Panc1 (cell line): ENCODE measurements at regions not wholly inside any gene's neighbourhood (a gene's known extent, or its start where the extent isn't known, plus 50 kb on each side); places are given as distances from the start of the nearest gene placed in this dataset.

ENCODE experiments used
- ATAC-seq: fragments of 200-7000 bp; cut with Tn5 transposase; 2 replicates; pipeline ENCODE4 v1.9.1; 2020; ENCODE audit warnings: mild to moderate bottlenecking, moderate library complexity
- BruUV-seq: library from RNA; stranded (reverse); fragments of 400-500 nt; replicated peaks from 2 replicates; lab custom pipeline; 2021; lab: Mats Ljungman, UMichigan
- CTCF ChIA-PET: fragments of 300-600 bp; sonication (Branson Sonifier 250); formaldehyde crosslinking; loops from one replicate; lab custom pipeline; 2022; ENCODE audit warnings: antibody characterized with exemption; lab: Charles Lee
- POLR2A ChIA-PET: fragments of 300-600 bp; sonication (Branson Sonifier 250); formaldehyde crosslinking; loops from one replicate; lab custom pipeline; 2022; ENCODE audit warnings: antibody characterized with exemption; lab: Charles Lee
- DNase-seq: peaks from one replicate; pipeline ENCODE4 v3.0.0-alpha.2; 2010; ENCODE audit warnings: low read depth, low spot score
- H3K27ac ChIP-seq: 2 replicates; pipeline ENCODE4 v1.5.1; 2011; ENCODE audit warnings: mild to moderate bottlenecking, low read length, inconsistent platforms
- H3K27me3 ChIP-seq: fragments of 200-500 bp; sonication (Bioruptor generic); 2 replicates; pipeline ENCODE4 v1.6.0; 2014; ENCODE audit warnings: low read length, inconsistent platforms; ENCODE audit not compliant: control insufficient read depth, insufficient read depth
- H3K36me3 ChIP-seq: fragments of 200-500 bp; sonication (Bioruptor generic); 2 replicates; pipeline ENCODE4 v1.5.1; 2014; ENCODE audit warnings: inconsistent platforms, mild to moderate bottlenecking, low read length, moderate library complexity; ENCODE audit not compliant: control insufficient read depth, insufficient read depth
- H3K4me1 ChIP-seq: 2 replicates; pipeline ENCODE4 v1.5.1; 2011; ENCODE audit warnings: inconsistent platforms, mild to moderate bottlenecking, low read length, moderate library complexity; ENCODE audit not compliant: control insufficient read depth, insufficient read depth
- H3K4me3 ChIP-seq, 2 experiments: 2 replicates each; pipeline ENCODE4 v1.5.1; 2011 to 2012; ENCODE audit warnings: low read depth in 2 of 2, low read length in 2 of 2, mild to moderate bottlenecking in 2 of 2, inconsistent platforms in 1 of 2, moderate library complexity in 1 of 2
- H3K9me3 ChIP-seq: fragments of 200-500 bp; sonication (Bioruptor generic); 2 replicates; pipeline ENCODE4 v1.5.1; 2014; ENCODE audit warnings: low read depth, mild to moderate bottlenecking, inconsistent platforms, low read length, moderate library complexity; ENCODE audit not compliant: control insufficient read depth, insufficient read depth
- POLR2AphosphoS5 ChIP-seq: IDR thresholded peaks from 2 replicates; pipeline ENCODE4 v1.6.1; 2012; ENCODE audit warnings: mild to moderate bottlenecking, low read depth, low read length, moderate library complexity
- SIN3A ChIP-seq: IDR thresholded peaks from 2 replicates; pipeline ENCODE4 v1.6.1; 2012; ENCODE audit warnings: low read depth, mild to moderate bottlenecking, low read length, moderate library complexity, borderline replicate concordance; ENCODE audit not compliant: insufficient read depth
- TCF7L2 ChIP-seq: IDR thresholded peaks from 2 replicates; pipeline ENCODE4 v1.6.1; 2011; ENCODE audit warnings: mild to moderate bottlenecking, low read depth, low read length, inconsistent platforms
- in situ Hi-C: cut with HindIII; loops from 2 replicates; pipeline ENCODE4 v1.10.0; 2016; ENCODE audit warnings: low sequenced_read_pairs, low pct_unique_long_range_greater_than_20kb
- intact Hi-C: fragments of 100-400 bp; cut with micrococcal nuclease; formaldehyde crosslinking; loops from one replicate; pipeline ENCODE4 v1.10.0; 2022; ENCODE audit not compliant: unreplicated experiment
- TF ChIP-seq, protein P1 (sequence below): fragments of 450-650 bp; IDR thresholded peaks from 2 replicates; pipeline ENCODE4 v1.5.1; 2017; ENCODE audit warnings: mild to moderate bottlenecking
- TF ChIP-seq, protein P2 (sequence below), 2 experiments: IDR thresholded peaks; 2 replicates each; pipeline ENCODE4 v1.6.1; 2011 to 2012; ENCODE audit warnings: low read depth in 2 of 2, control low read depth in 1 of 2, low read length in 1 of 2, mild to moderate bottlenecking in 1 of 2, moderate library complexity in 1 of 2; ENCODE audit not compliant: insufficient read depth in 1 of 2

DNA sequence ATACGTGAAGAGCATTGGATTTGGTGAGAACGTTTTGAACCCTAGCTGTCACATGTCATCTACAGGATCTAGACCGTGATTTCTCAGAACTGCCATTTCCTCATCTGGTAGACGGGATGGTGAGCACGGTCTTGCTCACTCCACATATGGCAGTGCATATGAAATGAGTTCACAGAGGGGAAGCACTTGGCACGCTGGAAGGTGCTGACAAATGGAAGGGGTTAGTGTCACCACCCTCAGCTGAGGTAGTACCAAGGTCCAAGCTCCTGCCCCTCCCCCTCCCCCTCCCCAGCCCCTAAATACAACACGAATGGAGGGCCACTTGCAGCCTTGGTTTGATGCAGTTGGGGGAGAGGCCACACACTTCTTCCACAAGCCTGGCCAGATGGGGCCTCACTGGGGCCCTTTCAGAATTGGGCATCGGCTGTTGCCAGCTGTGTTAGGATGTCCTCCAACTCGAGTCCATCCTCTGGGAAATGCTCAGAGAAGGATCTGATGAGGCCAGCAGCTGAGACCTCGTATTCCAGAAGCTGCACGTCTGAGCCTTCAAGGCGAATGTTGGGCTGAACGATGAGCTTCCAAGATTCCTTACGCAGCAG lies 322.4 kb downstream of the ANXA1 start:
- no peaks in the 10 kb centered on the region for H3K9me3 ChIP-seq
- ATAC-seq (no peak), DNase-seq (no peak)
- in situ Hi-C loops (no loop called here), intact Hi-C loops (no loop called here)
- H3K4me1 ChIP-seq: no peaks in the 10 kb centered on the region
- H3K4me3 ChIP-seq: no peak overlapping the region
- ChIA-PET CTCF (no interaction called here), POLR2A (no interaction called here)
- H3K36me3 ChIP-seq: no peaks in the 10 kb centered on the region
- TF ChIP-seq TCF7L2: no peak
- no peak for TF ChIP-seq POLR2AphosphoS5
- TF ChIP-seq, protein P1, sequence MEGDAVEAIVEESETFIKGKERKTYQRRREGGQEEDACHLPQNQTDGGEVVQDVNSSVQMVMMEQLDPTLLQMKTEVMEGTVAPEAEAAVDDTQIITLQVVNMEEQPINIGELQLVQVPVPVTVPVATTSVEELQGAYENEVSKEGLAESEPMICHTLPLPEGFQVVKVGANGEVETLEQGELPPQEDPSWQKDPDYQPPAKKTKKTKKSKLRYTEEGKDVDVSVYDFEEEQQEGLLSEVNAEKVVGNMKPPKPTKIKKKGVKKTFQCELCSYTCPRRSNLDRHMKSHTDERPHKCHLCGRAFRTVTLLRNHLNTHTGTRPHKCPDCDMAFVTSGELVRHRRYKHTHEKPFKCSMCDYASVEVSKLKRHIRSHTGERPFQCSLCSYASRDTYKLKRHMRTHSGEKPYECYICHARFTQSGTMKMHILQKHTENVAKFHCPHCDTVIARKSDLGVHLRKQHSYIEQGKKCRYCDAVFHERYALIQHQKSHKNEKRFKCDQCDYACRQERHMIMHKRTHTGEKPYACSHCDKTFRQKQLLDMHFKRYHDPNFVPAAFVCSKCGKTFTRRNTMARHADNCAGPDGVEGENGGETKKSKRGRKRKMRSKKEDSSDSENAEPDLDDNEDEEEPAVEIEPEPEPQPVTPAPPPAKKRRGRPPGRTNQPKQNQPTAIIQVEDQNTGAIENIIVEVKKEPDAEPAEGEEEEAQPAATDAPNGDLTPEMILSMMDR: no peak
- no peaks in the 10 kb centered on the region for H3K27me3 ChIP-seq
- no peak overlapping the region for H3K27ac ChIP-seq
- no TSS peak for BruUV-seq

DNA sequence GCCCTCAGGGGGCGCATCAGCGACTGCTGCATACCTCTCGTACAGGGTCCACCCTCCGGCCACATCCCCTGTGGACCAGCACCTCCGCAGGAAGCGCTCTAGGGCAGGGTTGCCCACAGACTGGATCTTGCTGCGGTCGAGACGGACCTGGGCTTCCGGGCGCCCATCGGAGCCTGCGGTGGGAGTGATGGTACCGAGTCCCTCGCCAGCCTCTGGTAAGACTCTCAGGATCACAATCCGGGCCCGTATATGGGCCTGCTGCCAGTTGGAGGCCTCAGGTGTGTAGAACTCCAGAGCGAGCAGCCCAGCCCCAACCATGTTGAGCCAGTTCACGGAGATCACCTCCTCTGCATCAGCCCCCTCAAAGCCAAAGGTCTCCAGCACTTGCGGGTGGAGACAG lies 323.0 kb downstream of the ANXA1 start:
- H3K4me1 ChIP-seq: no peaks in the 10 kb centered on the region
- TF ChIP-seq, protein P1: no peak
- TF ChIP-seq, protein P2, sequence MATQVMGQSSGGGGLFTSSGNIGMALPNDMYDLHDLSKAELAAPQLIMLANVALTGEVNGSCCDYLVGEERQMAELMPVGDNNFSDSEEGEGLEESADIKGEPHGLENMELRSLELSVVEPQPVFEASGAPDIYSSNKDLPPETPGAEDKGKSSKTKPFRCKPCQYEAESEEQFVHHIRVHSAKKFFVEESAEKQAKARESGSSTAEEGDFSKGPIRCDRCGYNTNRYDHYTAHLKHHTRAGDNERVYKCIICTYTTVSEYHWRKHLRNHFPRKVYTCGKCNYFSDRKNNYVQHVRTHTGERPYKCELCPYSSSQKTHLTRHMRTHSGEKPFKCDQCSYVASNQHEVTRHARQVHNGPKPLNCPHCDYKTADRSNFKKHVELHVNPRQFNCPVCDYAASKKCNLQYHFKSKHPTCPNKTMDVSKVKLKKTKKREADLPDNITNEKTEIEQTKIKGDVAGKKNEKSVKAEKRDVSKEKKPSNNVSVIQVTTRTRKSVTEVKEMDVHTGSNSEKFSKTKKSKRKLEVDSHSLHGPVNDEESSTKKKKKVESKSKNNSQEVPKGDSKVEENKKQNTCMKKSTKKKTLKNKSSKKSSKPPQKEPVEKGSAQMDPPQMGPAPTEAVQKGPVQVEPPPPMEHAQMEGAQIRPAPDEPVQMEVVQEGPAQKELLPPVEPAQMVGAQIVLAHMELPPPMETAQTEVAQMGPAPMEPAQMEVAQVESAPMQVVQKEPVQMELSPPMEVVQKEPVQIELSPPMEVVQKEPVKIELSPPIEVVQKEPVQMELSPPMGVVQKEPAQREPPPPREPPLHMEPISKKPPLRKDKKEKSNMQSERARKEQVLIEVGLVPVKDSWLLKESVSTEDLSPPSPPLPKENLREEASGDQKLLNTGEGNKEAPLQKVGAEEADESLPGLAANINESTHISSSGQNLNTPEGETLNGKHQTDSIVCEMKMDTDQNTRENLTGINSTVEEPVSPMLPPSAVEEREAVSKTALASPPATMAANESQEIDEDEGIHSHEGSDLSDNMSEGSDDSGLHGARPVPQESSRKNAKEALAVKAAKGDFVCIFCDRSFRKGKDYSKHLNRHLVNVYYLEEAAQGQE (IDR thresholded peaks at IDR 0.05; ENCODE audit: insufficient read depth in 1 of 2, low read depth in 2 of 2, low read length in 1 of 2): no peak
- TF ChIP-seq SIN3A (no peak), TCF7L2 (no peak), POLR2AphosphoS5 (no peak)
- POLR2A ChIA-PET: no interaction called here
- intact Hi-C loops: no loop called here
- no peak overlapping the region for H3K27ac ChIP-seq
- CTCF ChIA-PET: no interaction called here
- ATAC-seq (no peak), DNase-seq (no peak)
- no peaks in the 10 kb centered on the region for H3K36me3 ChIP-seq
- no peak overlapping the region for H3K4me3 ChIP-seq
- no TSS peak for BruUV-seq
- no peaks in the 10 kb centered on the region for H3K9me3 ChIP-seq
- in situ Hi-C loops: no loop called here
- H3K27me3 ChIP-seq: no peaks in the 10 kb centered on the region
